ENCODE measurements at regions not wholly inside any gene's neighbourhood (a gene's known extent, or its start where the extent isn't known, plus 50 kb on each side); places are given as distances from the start of the nearest gene placed in this dataset.

GRCh38 chr2:129466389-129466788 is 513.1 kb upstream of the RAB6C start:
- no peak overlapping the region for H3K4me3 ChIP-seq (ENCODE audit: insufficient read depth, low read length, poor library complexity, severe bottlenecking)
- TF ChIP-seq CTCF (IDR thresholded peaks at IDR 0.05; ENCODE audit: insufficient read depth, low read length, poor library complexity, severe bottlenecking), result no peak
- no peak for TF ChIP-seq EZH2phosphoT487 (conservative IDR thresholded peaks at IDR 0.05; ENCODE audit: low read length)
- H3K9me2 ChIP-seq (replicated peaks; ENCODE audit: insufficient read depth, low read length), result no peaks in the 10 kb centered on the region
- no peak overlapping the region for H3K4me2 ChIP-seq (ENCODE audit: low read depth, low read length, poor library complexity, severe bottlenecking)
- no peak overlapping the region for H3K27ac ChIP-seq (ENCODE audit: low read depth, low read length)
- H3K79me2 ChIP-seq (ENCODE audit: insufficient read depth, low read length), result no peaks in the 10 kb centered on the region
- no peaks in the 10 kb centered on the region for H3F3A ChIP-seq (ENCODE audit: insufficient read depth)
- H3K27me3 ChIP-seq (ENCODE audit: low read length), result no peaks in the 10 kb centered on the region
- no peaks in the 10 kb centered on the region for H3K9me3 ChIP-seq (ENCODE audit: insufficient read depth, low read length)
- H3K9ac ChIP-seq (ENCODE audit: low read length), result no peak overlapping the region
- no peaks in the 10 kb centered on the region for H4K20me1 ChIP-seq (ENCODE audit: low read depth, low read length)
- H3K36me3 ChIP-seq (ENCODE audit: low read length), result no peaks in the 10 kb centered on the region
- no peak overlapping the region for H2AFZ ChIP-seq (ENCODE audit: low read depth, low read length, severe bottlenecking)

GRCh38 chr2:129467012-129467779 is 512.3 kb upstream of the RAB6C start:
- Histone ChIP-seq H3K9ac (ENCODE audit: low read length) (no peak overlapping the region), H2AFZ (ENCODE audit: low read depth, low read length, severe bottlenecking) (no peak overlapping the region), H3K79me2 (ENCODE audit: insufficient read depth, low read length) (no peaks in the 10 kb centered on the region), H3K9me3 (ENCODE audit: insufficient read depth, low read length) (no peaks in the 10 kb centered on the region), H3K4me3 (ENCODE audit: insufficient read depth, low read length, poor library complexity, severe bottlenecking) (no peak overlapping the region), H3K9me2 (replicated peaks; ENCODE audit: insufficient read depth, low read length) (no peaks in the 10 kb centered on the region), H4K20me1 (ENCODE audit: low read depth, low read length) (no peaks in the 10 kb centered on the region), H3K4me2 (ENCODE audit: low read depth, low read length, poor library complexity, severe bottlenecking) (no peak overlapping the region), H3K27me3 (ENCODE audit: low read length) (no peaks in the 10 kb centered on the region), H3K36me3 (ENCODE audit: low read length) (no peaks in the 10 kb centered on the region), H3F3A (ENCODE audit: insufficient read depth) (no peaks in the 10 kb centered on the region), H3K27ac (ENCODE audit: low read depth, low read length) (no peak overlapping the region)
- TF ChIP-seq CTCF (IDR thresholded peaks at IDR 0.05; ENCODE audit: insufficient read depth, low read length, poor library complexity, severe bottlenecking) (no peak), EZH2phosphoT487 (conservative IDR thresholded peaks at IDR 0.05; ENCODE audit: low read length) (no peak)

GRCh38 chr2:129467941-129468340 is 511.5 kb upstream of the RAB6C start:
- H3K9ac ChIP-seq (ENCODE audit: low read length), result no peak overlapping the region
- H3K4me3 ChIP-seq (ENCODE audit: insufficient read depth, low read length, poor library complexity, severe bottlenecking), result no peak overlapping the region
- no peaks in the 10 kb centered on the region for H3F3A ChIP-seq (ENCODE audit: insufficient read depth)
- TF ChIP-seq CTCF (IDR thresholded peaks at IDR 0.05; ENCODE audit: insufficient read depth, low read length, poor library complexity, severe bottlenecking) (no peak), EZH2phosphoT487 (conservative IDR thresholded peaks at IDR 0.05; ENCODE audit: low read length) (no peak)
- H3K27me3 ChIP-seq (ENCODE audit: low read length), result no peaks in the 10 kb centered on the region
- H3K36me3 ChIP-seq (ENCODE audit: low read length), result no peaks in the 10 kb centered on the region
- H3K9me2 ChIP-seq (replicated peaks; ENCODE audit: insufficient read depth, low read length), result no peaks in the 10 kb centered on the region
- no peak overlapping the region for H3K27ac ChIP-seq (ENCODE audit: low read depth, low read length)
- H4K20me1 ChIP-seq (ENCODE audit: low read depth, low read length), result no peaks in the 10 kb centered on the region
- H3K4me2 ChIP-seq (ENCODE audit: low read depth, low read length, poor library complexity, severe bottlenecking), result no peak overlapping the region
- no peaks in the 10 kb centered on the region for H3K9me3 ChIP-seq (ENCODE audit: insufficient read depth, low read length)
- H2AFZ ChIP-seq (ENCODE audit: low read depth, low read length, severe bottlenecking), result no peak overlapping the region
- no peaks in the 10 kb centered on the region for H3K79me2 ChIP-seq (ENCODE audit: insufficient read depth, low read length)
